Esophagus squamous epithelium (tissue), 5 donors: ENCODE measurements at regions not wholly inside any gene's neighbourhood (a gene's known extent, or its start where the extent isn't known, plus 50 kb on each side); places are given as distances from the start of the nearest gene placed in this dataset.

Source experiments
- DNase-seq: peaks from one replicate; lab custom pipeline; 2025; lab: John Stamatoyannopoulos, UW
- H3K27ac ChIP-seq, 4 donors: fragments of 200-600 bp; sonication (generic); one replicate each; pipeline ENCODE4 v1.5.1; 2016 to 2019; ENCODE audit warnings: mild to moderate bottlenecking in 1 of 4
- H3K27me3 ChIP-seq, 4 donors: fragments of 200-600 bp; sonication (generic); 1 replicate in 3 of 4; 2 replicates in 1 of 4; pipeline versions ENCODE4 v1.5.1 to v1.6.0; 2017 to 2021; ENCODE audit warnings: antibody characterized with exemption in 1 of 4
- H3K36me3 ChIP-seq, 3 donors: fragments of 200-600 bp; sonication (generic); one replicate each; pipeline ENCODE4 v1.5.1; 2016 to 2019
- H3K4me1 ChIP-seq, 3 donors: fragments of 200-600 bp; sonication (generic); one replicate each; pipeline ENCODE4 v1.5.1; 2017 to 2019
- H3K4me3 ChIP-seq, 4 donors: fragments of 200-600 bp; sonication (generic); 1 replicate in 3 of 4; 2 replicates in 1 of 4; pipeline ENCODE4 v1.5.1; 2016 to 2019; ENCODE audit warnings: mild to moderate bottlenecking in 2 of 4, moderate library complexity in 1 of 4
- H3K9me3 ChIP-seq, 3 donors: fragments of 200-600 bp; sonication (generic); one replicate each; pipeline ENCODE4 v1.5.1; 2016 to 2019
- CTCF ChIP-seq, 6 experiments: fragments of 450-650 bp in 4 of 6; fragments of 200-600 bp in 2 of 6; sonication (generic) in 2 of 6; IDR thresholded peaks; one replicate each; pipeline ENCODE4 v1.5.1; 2016 to 2019; ENCODE audit warnings: antibody characterized with exemption in 6 of 6, mild to moderate bottlenecking in 4 of 6, moderate library complexity in 4 of 6
- POLR2A ChIP-seq, 4 donors: fragments of 450-650 bp; IDR thresholded peaks; one replicate each; pipeline ENCODE4 v1.6.1; 2017; ENCODE audit warnings: antibody characterized with exemption in 4 of 4, mild to moderate bottlenecking in 4 of 4, moderate library complexity in 3 of 4
- WGBS, 2 donors: methylation state at CpG; one replicate each; pipeline ENCODE4 v1.1.5; 2018; 5-methylcytosine and 5-hydroxymethylcytosine counted together
- intact Hi-C: fragments of 100-400 bp; cut with DNase I; formaldehyde crosslinking; loops from one replicate; pipeline ENCODE4 v1.15.0; 2022
- donor health status: DM: yes; HTN: yes; CAD: no.

DNA sequence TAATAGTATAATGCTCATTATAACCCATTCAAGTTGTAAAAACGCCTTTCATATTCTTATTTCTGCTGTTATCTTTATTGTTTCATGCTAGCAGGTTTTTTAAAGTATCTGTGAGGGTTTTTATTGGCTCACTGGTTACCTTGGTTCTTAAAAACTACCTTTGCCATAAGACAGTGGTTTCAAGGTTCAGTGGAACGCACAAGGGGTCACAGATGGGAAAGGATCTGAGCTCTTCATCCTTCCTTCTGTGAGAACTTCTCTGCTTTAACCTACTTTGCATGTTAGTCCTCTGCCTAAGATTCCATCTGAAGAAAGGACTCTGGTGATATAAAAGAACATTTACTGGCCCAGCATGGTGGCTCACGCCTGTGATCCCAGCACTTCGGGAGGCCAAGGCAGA lies 492.6 kb downstream of the CD83 start:
- H3K4me1 ChIP-seq, result no peaks in the 10 kb centered on the region
- H3K27ac ChIP-seq, result no peak overlapping the region
- H3K36me3 ChIP-seq, result no peaks in the 10 kb centered on the region
- 86 to 90% methylated on average over 2 to 4 of the region's 4 CpGs for WGBS, 2 donors
- no peak for TF ChIP-seq POLR2A (IDR thresholded peaks at IDR 0.05)
- no peak for TF ChIP-seq CTCF (IDR thresholded peaks at IDR 0.05)
- H3K27me3 ChIP-seq, result peaks cover 0 to 8% (median 0%) of the 10 kb centered on the region in 4 donors
- H3K4me3 ChIP-seq, result no peak overlapping the region
- no peaks in the 10 kb centered on the region for H3K9me3 ChIP-seq
- intact Hi-C loops, result no loop called here
- DNase-seq, result no peak

- H3K4me1 ChIP-seq, result no peaks in the 10 kb centered on the region
- H3K9me3 ChIP-seq, result peaks cover 0 to 8% (median 0%) of the 10 kb centered on the region in 3 donors
- peaks cover 0 to 8% (median 0%) of the 10 kb centered on the region in 4 donors for H3K27me3 ChIP-seq
- no peaks in the 10 kb centered on the region for H3K36me3 ChIP-seq
- H3K27ac ChIP-seq, result no peak overlapping the region
- intact Hi-C loops, result no loop called here
- DNase-seq, result no peak
- no peak for TF ChIP-seq CTCF (IDR thresholded peaks at IDR 0.05)
- TF ChIP-seq POLR2A (IDR thresholded peaks at IDR 0.05), result no peak
- WGBS, 2 donors, result 71 to 75% methylated on average over 14 of the region's 14 CpGs
- H3K4me3 ChIP-seq, result no peak overlapping the region
These were observed 494.7 kb downstream of the CD83 start for GRCh38 chr6:14612016-14612980.

- H3K9me3 ChIP-seq, result peaks cover 0 to 8% (median 0%) of the 10 kb centered on the region in 3 donors
- no peak overlapping the region for H3K27ac ChIP-seq
- peaks cover 0 to 8% (median 0%) of the 10 kb centered on the region in 4 donors for H3K27me3 ChIP-seq
- WGBS, 2 donors, result 76% methylated on average over 2 of the region's 2 CpGs
- intact Hi-C loops, result no loop called here
- TF ChIP-seq CTCF (IDR thresholded peaks at IDR 0.05), result no peak
- TF ChIP-seq POLR2A (IDR thresholded peaks at IDR 0.05), result no peak
- H3K4me1 ChIP-seq, result no peaks in the 10 kb centered on the region
- H3K4me3 ChIP-seq, result no peak overlapping the region
- no peaks in the 10 kb centered on the region for H3K36me3 ChIP-seq
- DNase-seq, result no peak
These were observed 497.1 kb downstream of the CD83 start for GRCh38 chr6:14614631-14615030.

DNA sequence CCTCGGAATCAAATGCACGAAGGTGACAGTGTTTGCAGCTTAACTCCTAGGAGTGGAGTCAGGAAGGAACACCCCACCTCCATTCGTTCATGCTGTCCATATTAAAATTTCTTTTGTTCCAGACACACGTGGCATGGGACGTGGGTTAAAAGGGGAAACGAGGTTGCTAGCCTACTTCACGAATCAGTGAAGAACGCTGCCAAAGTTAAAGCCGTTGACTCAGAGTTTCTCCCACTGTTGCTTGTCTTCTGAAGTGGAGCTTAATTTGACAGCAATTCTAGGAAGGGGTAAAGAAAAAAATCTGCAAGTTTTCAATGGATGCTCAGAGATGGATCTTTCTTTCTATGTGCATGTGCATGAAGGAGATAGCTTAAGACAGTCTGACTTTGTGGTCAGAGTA lies 499.1 kb downstream of the CD83 start:
- Histone ChIP-seq H3K4me1 (peaks cover 5 to 11% (median 7%) of the 10 kb centered on the region in 3 donors), H3K4me3 (no peak overlapping the region), H3K27ac (no peak overlapping the region), H3K36me3 (no peaks in the 10 kb centered on the region), H3K27me3 (peaks cover 0 to 8% (median 0%) of the 10 kb centered on the region in 4 donors), H3K9me3 (peaks cover 0 to 8% (median 0%) of the 10 kb centered on the region in 3 donors)
- DNase-seq, result no peak
- 75 to 81% methylated on average over 9 of the region's 9 CpGs for WGBS, 2 donors
- intact Hi-C loops, result no loop called here
- TF ChIP-seq CTCF (IDR thresholded peaks at IDR 0.05) (no peak), POLR2A (IDR thresholded peaks at IDR 0.05) (no peak)

DNA sequence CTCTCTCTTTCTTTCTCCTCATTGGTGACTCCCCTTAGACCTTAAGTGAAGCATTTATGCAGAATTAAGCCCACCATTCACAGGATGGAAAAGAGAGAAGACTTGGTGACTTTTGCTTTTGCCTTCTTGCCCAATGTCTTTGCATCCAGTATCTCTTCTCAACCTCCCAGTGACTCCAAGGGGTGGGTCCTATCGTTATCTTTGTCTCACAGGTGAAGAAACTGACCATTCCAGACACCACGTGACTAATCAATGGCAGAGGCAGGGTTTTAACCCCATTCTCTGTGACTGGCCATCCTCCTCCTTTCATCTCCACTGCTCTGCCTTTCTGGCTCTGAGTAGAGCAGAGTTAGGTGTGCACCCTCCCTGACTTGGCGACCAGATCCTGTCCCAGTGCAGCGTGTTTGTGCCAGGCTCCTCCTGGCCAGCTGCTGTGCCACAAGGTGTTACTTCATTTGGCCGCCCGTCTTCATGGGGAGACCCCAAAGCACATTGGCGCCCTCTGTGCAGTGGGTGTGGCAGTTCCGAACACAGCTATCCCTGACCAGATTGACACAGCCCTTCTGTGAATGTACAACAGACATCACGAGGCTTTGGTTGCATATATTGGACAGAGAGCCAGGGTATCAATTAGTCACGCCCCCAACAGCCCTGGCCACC lies 501.3 kb downstream of the CD83 start:
- Histone ChIP-seq H3K27me3 (no peaks in the 10 kb centered on the region), H3K4me1 (peaks cover 10 to 23% (median 17%) of the 10 kb centered on the region in 3 donors), H3K27ac (no peak overlapping the region), H3K9me3 (peaks cover 0 to 8% (median 0%) of the 10 kb centered on the region in 3 donors), H3K36me3 (no peaks in the 10 kb centered on the region), H3K4me3 (no peak overlapping the region)
- no peak for TF ChIP-seq POLR2A (IDR thresholded peaks at IDR 0.05)
- no peak for TF ChIP-seq CTCF (IDR thresholded peaks at IDR 0.05)
- intact Hi-C loops, result no loop called here
- WGBS, 2 donors, result 88 to 91% methylated on average over 2 to 6 of the region's 10 CpGs
- no peak for DNase-seq
